ENCODE measurements at regions not wholly inside any gene's neighbourhood (a gene's known extent, or its start where the extent isn't known, plus 50 kb on each side); places are given as distances from the start of the nearest gene placed in this dataset.

- Histone ChIP-seq H3K56ac (ENCODE audit: extremely low read depth, insufficient read depth, low read length) (no peak overlapping the region), H3K36me3 (ENCODE audit: control insufficient read depth, insufficient read depth, low read length) (no peaks in the 10 kb centered on the region), H2AK9ac (replicated peaks; ENCODE audit: low read depth, low read length, poor library complexity) (no peak overlapping the region), H3K4me2 (ENCODE audit: low read depth, low read length) (no peak overlapping the region), H3K79me1 (ENCODE audit: low read depth in 1 of 2, low read length in 2 of 2) (no peaks in the 10 kb centered on the region), H3K4me1 (ENCODE audit: control insufficient read depth, insufficient read depth, low read length) (no peaks in the 10 kb centered on the region), H4K8ac (ENCODE audit: low read depth in 2 of 2, low read length in 2 of 2) (no peak overlapping the region), H3K23ac (ENCODE audit: low read depth, low read length) (no peak overlapping the region), H3K18ac (ENCODE audit: low read depth, low read length) (no peak overlapping the region), H2BK120ac (ENCODE audit: low read depth, low read length) (no peak overlapping the region), H2BK5ac (ENCODE audit: low read depth, low read length, poor library complexity, severe bottlenecking) (no peak overlapping the region), H2AFZ (replicated peaks; ENCODE audit: low read length, poor library complexity) (no peak overlapping the region), H4K91ac (ENCODE audit: insufficient read depth, low read depth, low read length) (no peak overlapping the region), H2BK15ac (ENCODE audit: low read depth, low read length) (no peak overlapping the region), H4K20me1 (ENCODE audit: insufficient read depth, low read length) (no peaks in the 10 kb centered on the region), H2AK5ac (ENCODE audit: low read depth, low read length) (no peak overlapping the region), H2BK20ac (ENCODE audit: low read depth, low read length) (no peak overlapping the region), H3K27ac (ENCODE audit: insufficient read depth, low read length) (no peak overlapping the region), H4K5ac (ENCODE audit: low read depth, low read length) (no peak overlapping the region), H3K14ac (replicated peaks; ENCODE audit: low read depth, low read length) (no peak overlapping the region), H3K4me3 (ENCODE audit: insufficient read depth, low read depth, low read length) (no peak overlapping the region), H3K4ac (ENCODE audit: low read depth, low read length) (no peak overlapping the region), H3K27me3 (ENCODE audit: control insufficient read depth, insufficient read depth, low read length) (no peaks in the 10 kb centered on the region), H3K9me3 (ENCODE audit: control insufficient read depth, insufficient read depth, low read length) (peaks cover 7% of the 10 kb centered on the region), H3K9ac (ENCODE audit: low read depth, low read length) (no peak overlapping the region), H3K9me1 (ENCODE audit: insufficient read depth, low read length) (no peaks in the 10 kb centered on the region)
- TF ChIP-seq MAZ (IDR thresholded peaks at IDR 0.05; ENCODE audit: borderline replicate concordance, low read depth, low read length) (no peak), FOS (IDR thresholded peaks at IDR 0.05; ENCODE audit: low read depth, low read length) (no peak), RFX5 (IDR thresholded peaks at IDR 0.05; ENCODE audit: low read depth, low read length) (no peak), RAD21 (IDR thresholded peaks at IDR 0.05; ENCODE audit: low read length) (no peak), MXI1 (IDR thresholded peaks at IDR 0.05; ENCODE audit: borderline replicate concordance, low read depth, low read length) (no peak), CEBPB (IDR thresholded peaks at IDR 0.05; ENCODE audit: low read depth, low read length) (no peak; the same call in 1 of the 2 replicates), POLR2A (IDR thresholded peaks at IDR 0.05; ENCODE audit: low read depth, low read length) (no peak), SMC3 (IDR thresholded peaks at IDR 0.05; ENCODE audit: low read depth, low read length) (no peak), RCOR1 (IDR thresholded peaks at IDR 0.05; ENCODE audit: insufficient replicate concordance, low read length) (no peak), MAFK (IDR thresholded peaks at IDR 0.05; ENCODE audit: low read depth, low read length) (no peak), BHLHE40 (IDR thresholded peaks at IDR 0.05; ENCODE audit: low read depth, low read length) (no peak)
- TF ChIP-seq, protein P1, sequence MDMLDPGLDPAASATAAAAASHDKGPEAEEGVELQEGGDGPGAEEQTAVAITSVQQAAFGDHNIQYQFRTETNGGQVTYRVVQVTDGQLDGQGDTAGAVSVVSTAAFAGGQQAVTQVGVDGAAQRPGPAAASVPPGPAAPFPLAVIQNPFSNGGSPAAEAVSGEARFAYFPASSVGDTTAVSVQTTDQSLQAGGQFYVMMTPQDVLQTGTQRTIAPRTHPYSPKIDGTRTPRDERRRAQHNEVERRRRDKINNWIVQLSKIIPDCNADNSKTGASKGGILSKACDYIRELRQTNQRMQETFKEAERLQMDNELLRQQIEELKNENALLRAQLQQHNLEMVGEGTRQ (IDR thresholded peaks at IDR 0.05; ENCODE audit: low read depth, low read length): no peak
- ATAC-seq (ENCODE audit: low read depth) (no peak), DNase-seq (no peak)
- dilution Hi-C loops (cut with HindIII; ENCODE audit: low sequenced_read_pairs, unreplicated experiment) (no loop called here), intact Hi-C loops (cut with micrococcal nuclease) (no loop called here), in situ Hi-C loops (cut with MboI; ENCODE audit: low sequenced_read_pairs) (no loop called here)
- no TSS peak for BruUV-seq (replicated peaks)
- POLR2A ChIA-PET (ENCODE audit: unreplicated experiment): no interaction called here
- CTCF ChIA-PET: no interaction called here
- WGBS, 2 experiments (ENCODE audit: extremely low coverage in 2 of 2, insufficient read length in 1 of 2): no CpG with 5 or more reads among the region's 11 CpGs
Measured at GRCh38 chr16:6557353-6558023, 775.2 kb upstream of the RBFOX1 start.
